ENCODE measurements at regions not wholly inside any gene's neighbourhood (a gene's known extent, or its start where the extent isn't known, plus 50 kb on each side); places are given as distances from the start of the nearest gene placed in this dataset.
"Not testable (repeated sequence)": the region's sequence is repeated elsewhere in the genome, so short reads cannot be mapped to it uniquely, and the experiment has no call there.

DNA sequence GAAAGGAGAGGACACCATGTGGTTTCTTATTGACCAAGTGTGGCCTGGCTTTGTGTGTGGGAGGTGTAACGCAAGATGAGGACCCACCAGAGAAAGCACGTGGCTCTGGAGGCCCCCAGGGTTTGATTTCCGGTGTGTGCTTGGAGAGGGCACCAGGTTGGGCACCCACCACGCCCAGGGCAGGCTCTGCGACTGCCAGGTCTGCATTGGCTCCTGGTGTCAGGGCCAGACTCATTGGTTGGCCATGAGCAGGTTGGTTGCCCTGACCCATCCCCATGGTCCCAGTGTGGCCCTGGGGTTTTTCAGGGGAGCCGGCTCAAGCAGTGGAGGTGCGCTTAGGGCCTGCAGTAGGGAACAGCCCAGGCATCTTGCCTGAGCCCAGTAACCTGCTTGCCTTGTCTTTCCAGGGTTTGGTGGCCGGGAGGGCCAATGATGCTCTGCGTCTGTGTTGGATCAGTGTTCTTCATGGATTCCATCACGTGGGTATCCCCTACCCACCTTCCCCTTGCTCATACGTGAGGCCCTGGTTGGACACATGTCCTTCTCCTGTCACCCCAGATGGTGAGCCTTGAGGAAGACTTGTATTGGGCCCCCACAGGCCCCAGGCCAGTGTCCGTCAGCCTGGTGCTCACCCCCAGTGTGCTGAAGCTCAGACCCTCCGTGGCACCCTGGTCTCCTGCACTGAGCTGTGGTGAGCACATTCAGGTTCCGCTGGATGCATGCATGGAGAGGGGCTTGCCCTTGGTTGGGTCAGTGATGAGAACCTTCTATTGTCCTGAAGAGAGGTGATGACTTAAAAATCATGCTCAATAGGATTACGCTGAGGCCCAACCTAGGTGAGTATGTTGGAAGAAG is 193.9 kb downstream of the UBE3A start:
- Mint-ChIP-seq H3K27me3 (no peaks in the 10 kb centered on the region), H3K4me3 (no peak overlapping the region), H3K27ac (no peak overlapping the region), H3K36me3 (no peaks in the 10 kb centered on the region), H3K4me1 (ENCODE audit: low read depth in 2 of 2) (no peaks in the 10 kb centered on the region), H3K9me3 (no peaks in the 10 kb centered on the region)
- no peak for ATAC-seq
- DNase-seq (ENCODE audit: low spot score): no peak

DNA sequence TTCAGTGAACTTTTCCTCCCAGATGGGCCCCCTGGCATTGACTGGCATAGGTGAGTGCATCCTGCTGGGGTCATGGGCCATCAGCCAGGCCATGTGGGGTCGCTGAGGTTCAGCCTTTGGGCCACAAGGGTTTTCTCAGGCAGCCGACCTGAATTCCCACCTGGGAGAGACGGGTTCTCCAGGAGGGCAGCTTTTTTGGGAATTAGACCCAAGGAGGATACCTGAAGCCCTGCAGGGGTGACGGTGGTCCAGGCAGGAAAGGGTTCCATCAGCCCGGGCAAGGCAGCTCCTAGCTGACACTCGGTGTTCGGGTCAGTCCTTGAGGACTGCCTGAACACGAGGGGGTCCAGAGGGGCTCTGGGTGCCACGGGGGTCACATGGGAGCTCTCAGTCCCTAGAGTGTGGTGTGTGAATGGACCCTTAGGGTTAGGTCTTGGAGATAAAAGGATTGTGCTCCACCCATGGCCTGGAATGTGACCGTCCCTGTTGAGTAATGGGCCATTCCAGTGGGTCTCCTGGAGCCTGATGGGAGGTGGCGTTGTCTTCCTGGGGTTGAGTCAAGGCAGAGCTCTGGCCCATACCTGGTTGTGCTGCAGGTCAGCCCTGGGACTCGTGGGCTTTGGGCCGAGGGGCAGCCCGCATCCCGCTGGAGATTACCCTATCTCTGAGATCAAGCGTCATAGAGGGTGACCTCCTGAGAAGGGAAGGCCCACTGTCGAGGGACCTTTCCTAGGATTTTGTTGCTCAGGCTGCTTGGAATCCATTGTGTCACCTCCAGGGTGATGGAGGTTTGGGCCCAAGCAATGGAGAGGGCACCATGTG is 192.8 kb downstream of the UBE3A start:
- no peak overlapping the region for H3K4me3 Mint-ChIP-seq
- no peaks in the 10 kb centered on the region for H3K36me3 Mint-ChIP-seq
- DNase-seq (ENCODE audit: low spot score): no peak
- no peaks in the 10 kb centered on the region for H3K9me3 Mint-ChIP-seq
- ATAC-seq: no peak
- H3K27ac Mint-ChIP-seq: no peak overlapping the region
- H3K4me1 Mint-ChIP-seq (ENCODE audit: low read depth in 2 of 2): no peaks in the 10 kb centered on the region
- no peaks in the 10 kb centered on the region for H3K27me3 Mint-ChIP-seq

DNA sequence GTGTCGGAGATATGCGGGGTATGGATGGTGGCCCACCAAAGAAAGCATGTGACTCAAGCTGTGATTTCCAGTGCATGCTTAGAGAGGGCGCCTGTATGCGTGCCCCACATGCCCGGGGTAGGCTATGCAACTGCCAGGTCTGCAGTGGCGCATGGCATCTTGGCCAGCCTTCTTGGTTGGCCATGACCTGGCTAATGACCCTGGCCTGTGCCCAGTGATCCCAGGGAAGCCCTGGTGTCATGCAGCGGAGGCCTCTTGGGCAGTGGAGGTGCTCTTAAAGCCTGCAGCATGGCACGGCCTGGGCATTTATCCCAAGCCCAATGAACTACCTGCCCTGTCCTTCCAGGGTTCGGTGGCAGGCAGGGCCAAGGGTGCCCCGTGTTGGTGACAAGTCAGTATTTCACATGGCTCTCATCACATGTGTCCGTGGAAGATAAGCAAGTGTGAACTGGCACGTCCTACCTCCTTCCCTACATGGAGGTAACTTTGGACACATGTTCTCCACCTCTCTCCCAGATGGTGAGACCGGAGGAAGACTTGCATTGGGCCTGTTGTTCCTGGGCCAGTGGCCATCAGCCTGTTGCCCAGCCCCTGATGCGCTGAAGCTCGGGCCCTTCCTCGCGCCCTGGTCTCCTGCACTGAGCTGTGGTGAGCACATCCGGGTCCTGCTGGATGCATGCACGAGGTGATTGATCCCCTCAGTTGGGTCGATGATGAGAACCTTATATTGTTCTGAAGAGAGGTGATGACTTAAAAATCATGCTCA is 192.0 kb downstream of the UBE3A start:
- H3K27me3 Mint-ChIP-seq: no peaks in the 10 kb centered on the region
- H3K9me3 Mint-ChIP-seq: no peaks in the 10 kb centered on the region
- ATAC-seq (no peak), DNase-seq (ENCODE audit: low spot score) (no peak)
- no peak overlapping the region for H3K27ac Mint-ChIP-seq
- H3K4me3 Mint-ChIP-seq: no peak overlapping the region
- no peaks in the 10 kb centered on the region for H3K36me3 Mint-ChIP-seq
- no peaks in the 10 kb centered on the region for H3K4me1 Mint-ChIP-seq (ENCODE audit: low read depth in 2 of 2)

DNA sequence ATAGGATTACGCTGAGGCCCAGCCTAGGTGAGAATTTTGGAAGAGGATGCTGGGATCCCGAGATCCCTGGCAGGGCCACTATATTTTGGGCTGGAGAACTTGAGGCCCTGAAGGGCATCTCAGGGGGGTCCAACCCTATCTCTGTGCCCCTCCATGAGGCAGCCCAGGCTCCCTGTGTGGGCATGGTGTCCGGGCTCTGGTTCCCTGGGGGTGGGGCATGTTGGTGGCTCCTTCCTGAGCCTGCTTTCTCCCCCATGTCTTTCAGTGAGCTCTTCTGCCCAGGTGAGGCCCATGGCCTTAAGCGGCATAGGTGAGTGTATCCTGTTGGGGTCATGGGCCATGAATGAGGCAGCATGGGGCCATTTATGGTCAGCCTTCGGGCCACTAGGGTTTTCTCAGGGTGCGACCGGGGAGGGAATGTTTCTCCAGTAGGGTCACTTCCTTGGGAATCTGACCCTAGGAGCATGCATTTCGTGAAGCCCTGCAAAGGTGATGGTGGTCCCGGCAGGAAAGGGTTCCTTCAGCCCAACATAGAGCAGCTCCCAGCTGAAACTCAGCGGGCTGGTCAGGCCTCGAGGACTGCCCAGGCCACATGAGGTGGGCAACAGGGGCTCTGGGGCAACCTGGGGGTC is 191.3 kb downstream of the UBE3A start:
- Mint-ChIP-seq H3K4me3 (no peak overlapping the region), H3K4me1 (ENCODE audit: low read depth in 2 of 2) (no peaks in the 10 kb centered on the region), H3K27me3 (no peaks in the 10 kb centered on the region), H3K9me3 (no peaks in the 10 kb centered on the region), H3K36me3 (no peaks in the 10 kb centered on the region), H3K27ac (no peak overlapping the region)
- DNase-seq (ENCODE audit: low spot score) (no peak), ATAC-seq (no peak)

DNA sequence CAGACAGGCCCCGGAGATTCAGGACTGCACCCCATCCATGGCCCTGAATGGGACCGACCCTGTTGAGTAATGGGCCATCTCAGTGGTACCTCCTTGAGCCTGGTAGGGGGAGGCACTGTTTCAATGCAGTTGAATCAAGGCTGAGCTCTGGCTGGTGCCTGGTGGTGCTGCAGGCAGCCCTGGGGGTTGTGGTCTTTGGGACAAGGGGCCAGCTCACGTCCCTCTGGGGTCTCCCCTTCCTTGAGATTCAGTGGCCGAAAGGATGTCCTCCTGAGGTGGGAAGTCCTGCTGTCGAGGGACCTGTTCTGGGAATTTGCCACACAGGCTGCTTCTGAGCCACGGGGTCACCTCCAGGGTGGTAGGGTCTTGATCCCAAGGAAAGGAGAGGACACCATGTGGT is 190.7 kb downstream of the UBE3A start:
- not testable (repeated sequence) for ATAC-seq; H3K4me3 Mint-ChIP-seq; DNase-seq (ENCODE audit: low spot score); H3K27me3 Mint-ChIP-seq; H3K27ac Mint-ChIP-seq; H3K4me1 Mint-ChIP-seq (ENCODE audit: low read depth in 2 of 2); H3K9me3 Mint-ChIP-seq; H3K36me3 Mint-ChIP-seq

DNA sequence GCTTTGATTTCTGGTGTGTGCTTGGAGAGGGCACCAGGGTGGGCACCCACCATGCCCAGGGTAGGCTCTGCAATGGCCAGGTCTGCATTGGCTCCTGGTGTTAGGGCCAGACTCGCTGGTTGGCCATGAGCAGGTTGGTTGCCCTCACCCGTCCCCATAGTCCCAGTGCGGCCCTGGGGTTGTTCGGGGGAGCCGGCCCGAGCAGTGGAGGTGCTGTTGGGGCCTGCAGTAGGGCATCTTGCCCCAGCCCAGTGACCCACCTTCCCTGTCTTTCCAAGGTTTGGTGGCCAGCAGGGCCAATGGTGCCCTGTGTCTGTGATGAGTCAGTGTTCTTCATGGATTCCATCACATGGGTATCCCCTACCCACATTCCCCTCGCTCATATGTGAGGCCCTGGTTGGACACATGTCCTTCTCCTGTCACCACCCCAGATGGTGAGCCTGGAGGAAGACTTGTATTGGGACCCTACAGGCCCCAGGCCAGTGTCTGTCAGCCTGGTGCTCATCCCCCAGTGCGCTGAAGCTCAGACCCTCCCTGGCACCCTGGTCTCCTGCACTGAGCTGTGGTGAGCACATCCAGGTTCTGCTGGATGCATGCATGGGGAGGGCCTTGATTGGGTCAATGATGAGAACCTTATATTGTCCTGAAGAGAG is 190.1 kb downstream of the UBE3A start:
- peak in 1 of 2 donors; percentile 12 for ATAC-seq
- no peaks in the 10 kb centered on the region for H3K4me1 Mint-ChIP-seq (ENCODE audit: low read depth in 2 of 2)
- H3K9me3 Mint-ChIP-seq: peaks cover under 1% of the 10 kb centered on the region
- no peak for DNase-seq (ENCODE audit: low spot score)
- no peak overlapping the region for H3K4me3 Mint-ChIP-seq
- H3K36me3 Mint-ChIP-seq: peaks cover under 1% of the 10 kb centered on the region
- no peak overlapping the region for H3K27ac Mint-ChIP-seq
- H3K27me3 Mint-ChIP-seq: no peaks in the 10 kb centered on the region

DNA sequence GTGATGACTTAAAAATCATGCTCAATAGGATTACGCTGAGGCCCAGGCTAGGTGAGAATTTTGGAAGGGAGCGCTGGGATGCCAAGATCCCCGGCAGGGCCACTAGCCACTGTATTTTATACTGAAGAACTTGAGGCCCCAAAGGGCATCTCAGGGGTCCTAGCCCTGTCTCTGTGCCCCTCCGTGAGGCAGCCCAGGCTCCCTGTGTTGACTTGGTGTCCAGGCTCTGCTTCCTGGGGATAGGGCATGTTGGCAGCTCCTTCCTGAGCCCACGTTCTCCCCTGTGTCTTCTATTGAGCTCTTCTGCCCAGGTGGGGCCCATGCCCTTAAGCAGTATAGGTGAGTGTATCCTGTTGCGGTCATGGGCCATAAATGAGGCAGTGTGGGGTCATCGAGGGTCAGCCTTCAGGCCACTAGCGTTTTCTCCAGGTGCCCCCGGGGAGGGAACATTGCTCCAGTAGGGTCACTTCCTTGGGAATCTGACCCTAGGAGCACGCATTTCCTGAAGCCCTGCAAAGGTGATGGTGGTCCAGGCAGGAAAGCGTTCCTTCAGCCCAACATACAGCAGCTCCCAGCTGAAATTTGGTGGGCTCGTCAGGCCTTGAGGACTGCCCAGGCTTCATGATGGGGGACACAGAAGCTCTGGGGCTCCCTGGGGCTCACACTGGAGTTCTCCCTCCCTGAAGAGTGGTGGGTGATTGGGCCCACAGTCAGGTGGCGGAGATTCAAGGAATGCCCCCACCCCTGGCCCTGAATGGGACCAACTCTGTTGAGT is 189.4 kb downstream of the UBE3A start:
- H3K27me3 Mint-ChIP-seq: no peaks in the 10 kb centered on the region
- H3K36me3 Mint-ChIP-seq: peaks cover 7% of the 10 kb centered on the region
- no peak overlapping the region for H3K27ac Mint-ChIP-seq
- peaks cover 8% of the 10 kb centered on the region for H3K9me3 Mint-ChIP-seq
- no peaks in the 10 kb centered on the region for H3K4me1 Mint-ChIP-seq (ENCODE audit: low read depth in 2 of 2)
- no peak overlapping the region for H3K4me3 Mint-ChIP-seq
- ATAC-seq (no peak), DNase-seq (ENCODE audit: low spot score) (no peak)

DNA sequence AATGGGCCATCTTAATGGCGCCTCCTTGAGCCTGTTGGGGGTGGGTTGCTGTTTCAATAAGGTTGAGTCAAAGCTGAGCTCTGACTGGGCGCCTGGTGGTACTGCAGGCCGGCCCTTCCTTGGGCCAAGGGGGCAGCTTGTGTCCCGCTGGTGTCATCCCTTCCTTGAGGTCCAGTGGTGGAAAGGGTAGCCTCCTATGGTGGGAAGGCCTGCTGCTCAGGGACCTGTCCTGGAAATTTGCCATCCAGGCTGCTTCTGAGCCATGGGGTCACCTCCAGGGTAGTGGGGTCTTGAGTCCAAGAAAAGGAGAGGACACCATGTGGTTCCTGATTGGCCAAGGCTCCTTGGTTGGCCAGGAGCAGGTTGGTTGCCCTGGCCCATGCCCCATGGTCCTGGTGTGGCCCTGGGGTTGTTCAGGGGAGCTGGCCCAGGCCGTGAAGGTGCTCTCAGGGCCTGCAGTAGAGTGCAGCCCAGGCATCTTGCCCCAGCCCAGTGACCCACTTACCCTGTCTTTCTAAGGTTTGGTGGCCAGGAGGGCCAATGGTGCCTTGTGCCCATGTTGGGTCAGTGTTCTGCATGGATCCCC is 188.7 kb downstream of the UBE3A start:
- no peak overlapping the region for H3K27ac Mint-ChIP-seq
- H3K4me3 Mint-ChIP-seq: no peak overlapping the region
- H3K36me3 Mint-ChIP-seq: peaks cover 14% of the 10 kb centered on the region
- DNase-seq (ENCODE audit: low spot score) (no peak), ATAC-seq (no peak)
- peaks cover 11% of the 10 kb centered on the region for H3K9me3 Mint-ChIP-seq
- H3K4me1 Mint-ChIP-seq (ENCODE audit: low read depth in 2 of 2): no peaks in the 10 kb centered on the region
- H3K27me3 Mint-ChIP-seq: no peaks in the 10 kb centered on the region

DNA sequence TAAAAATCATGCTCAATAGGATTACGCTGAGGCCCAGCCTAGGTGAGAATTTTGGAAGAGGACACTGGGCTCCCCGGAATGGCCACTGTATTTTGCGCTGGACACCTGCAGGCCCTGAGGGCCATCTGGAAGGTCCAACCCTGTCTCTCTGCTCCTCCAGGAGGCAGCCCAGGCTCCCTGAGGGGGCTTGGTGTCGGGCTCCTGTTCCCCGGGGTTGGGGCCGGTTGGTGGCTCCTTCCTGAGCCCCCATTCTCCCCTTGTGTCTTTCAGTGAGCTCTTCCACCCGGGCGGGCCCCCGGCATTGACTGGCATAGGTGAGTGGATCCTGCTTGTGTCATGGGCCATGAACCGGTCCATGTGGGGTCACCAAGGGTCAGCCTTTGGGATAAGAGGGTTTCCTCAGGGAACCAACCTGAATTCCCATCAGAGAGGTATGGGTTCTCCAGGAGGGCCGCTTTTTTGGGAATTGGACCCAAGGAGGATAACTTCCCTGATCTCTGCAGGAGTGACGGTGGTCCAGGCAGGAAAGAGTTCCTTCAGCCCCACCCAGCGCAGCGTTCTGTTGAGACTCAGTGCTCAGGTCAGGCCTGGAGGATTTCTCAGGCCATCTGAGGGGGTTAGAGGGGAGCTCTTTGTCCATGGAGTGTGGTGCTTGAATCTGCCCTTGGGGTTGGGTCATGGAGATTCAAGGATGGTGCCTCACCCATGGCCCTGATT is 187.8 kb downstream of the UBE3A start:
- peaks cover 16% of the 10 kb centered on the region for H3K36me3 Mint-ChIP-seq
- H3K27me3 Mint-ChIP-seq: no peaks in the 10 kb centered on the region
- peaks cover 11% of the 10 kb centered on the region for H3K9me3 Mint-ChIP-seq
- no peak overlapping the region for H3K4me3 Mint-ChIP-seq
- DNase-seq (ENCODE audit: low spot score) (no peak), ATAC-seq (no peak)
- no peaks in the 10 kb centered on the region for H3K4me1 Mint-ChIP-seq (ENCODE audit: low read depth in 2 of 2)
- no peak overlapping the region for H3K27ac Mint-ChIP-seq

DNA sequence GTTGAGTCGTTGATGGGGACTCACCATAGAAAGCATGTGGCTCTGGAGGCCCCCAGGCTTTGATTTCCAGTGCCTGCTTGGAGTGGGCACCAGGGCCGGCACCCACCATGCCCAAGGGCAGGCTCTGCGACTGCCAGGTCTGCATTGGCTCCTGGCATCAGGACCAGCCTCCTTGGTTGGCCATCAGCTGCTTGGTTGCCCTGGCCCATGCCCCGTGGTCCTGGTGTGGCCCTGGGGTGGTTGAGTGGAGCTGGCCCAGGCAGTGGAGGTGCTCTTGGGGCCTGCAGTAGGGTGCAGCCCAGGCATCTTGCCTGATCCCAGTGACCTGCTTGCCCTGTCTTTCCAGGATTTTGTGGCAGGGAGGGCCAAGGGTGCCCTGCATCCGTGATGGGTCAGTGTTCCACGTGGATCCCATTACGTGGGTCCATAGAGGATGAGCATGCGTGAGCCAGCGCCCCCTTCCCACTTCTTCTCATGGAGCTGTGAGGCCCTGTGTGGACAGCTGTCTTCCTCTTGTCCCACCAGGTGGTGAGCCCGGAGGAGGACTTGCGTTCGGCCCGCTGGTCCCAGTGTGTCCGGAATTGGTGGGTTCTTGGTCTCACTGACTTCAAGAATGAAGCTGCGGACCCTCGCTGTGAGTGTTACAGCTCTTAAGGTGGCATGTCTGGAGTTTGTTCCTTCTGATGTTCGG is 187.0 kb downstream of the UBE3A start:
- no peaks in the 10 kb centered on the region for H3K27me3 Mint-ChIP-seq
- no peaks in the 10 kb centered on the region for H3K4me1 Mint-ChIP-seq (ENCODE audit: low read depth in 2 of 2)
- no peak for DNase-seq (ENCODE audit: low spot score)
- no peak overlapping the region for H3K4me3 Mint-ChIP-seq
- peaks cover 20% of the 10 kb centered on the region for H3K36me3 Mint-ChIP-seq
- H3K27ac Mint-ChIP-seq: no peak overlapping the region
- ATAC-seq: no peak
- peaks cover 14% of the 10 kb centered on the region for H3K9me3 Mint-ChIP-seq

DNA sequence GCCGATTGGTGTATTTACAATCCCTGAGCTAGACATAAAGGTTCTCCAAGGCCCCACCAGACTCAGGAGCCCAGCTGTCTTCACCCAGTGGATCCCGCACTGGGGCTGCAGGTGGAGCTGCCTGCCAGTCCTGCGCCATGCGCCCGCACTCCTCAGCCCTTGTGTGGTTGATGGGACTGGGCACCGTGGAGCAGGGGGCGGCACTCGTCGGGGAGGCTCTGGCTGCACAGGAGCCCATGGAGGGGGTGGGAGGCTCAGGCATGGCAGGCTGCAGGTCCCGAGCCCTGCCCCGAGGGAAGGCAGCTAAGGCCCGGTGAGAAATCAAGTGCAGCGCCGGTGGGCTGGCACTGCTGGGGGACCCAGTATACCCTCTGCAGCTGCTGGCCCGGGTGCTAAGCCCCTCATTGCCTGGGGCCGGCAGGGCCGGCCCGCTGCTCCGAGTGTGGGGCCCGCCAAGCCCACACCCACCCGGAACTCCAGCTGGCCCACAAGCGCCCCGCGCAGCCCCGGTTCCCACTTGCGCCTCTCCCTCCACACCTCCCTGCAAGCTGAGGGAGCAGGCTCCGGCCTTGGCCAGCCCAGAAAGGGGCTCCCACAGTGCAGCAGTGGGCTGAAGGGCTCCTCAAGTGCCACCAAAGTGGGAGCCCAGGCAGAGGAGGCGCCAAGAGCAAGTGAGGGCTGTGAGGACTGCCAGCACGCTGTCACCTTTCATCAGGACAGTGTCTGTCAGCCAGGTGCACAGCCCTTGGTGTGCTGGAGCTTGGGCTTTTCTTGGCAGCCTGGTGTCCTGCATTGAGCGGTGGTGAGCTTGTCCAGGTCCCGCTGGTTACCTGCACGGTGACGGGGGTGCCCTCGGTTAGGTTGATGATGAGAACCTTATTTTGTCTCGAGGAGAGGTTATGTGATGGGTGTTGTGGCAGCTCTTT is 185.5 kb downstream of the UBE3A start:
- Mint-ChIP-seq H3K36me3 (peaks cover 27% of the 10 kb centered on the region), H3K9me3 (peaks cover 18% of the 10 kb centered on the region)
- DNase-seq (ENCODE audit: low spot score); H3K27me3 Mint-ChIP-seq; H3K27ac Mint-ChIP-seq; H3K4me1 Mint-ChIP-seq (ENCODE audit: low read depth in 2 of 2); H3K4me3 Mint-ChIP-seq; ATAC-seq: not testable (repeated sequence)
